Peyer's patch (tissue), 4 donors: ENCODE measurements at regions not wholly inside any gene's neighbourhood (a gene's known extent, or its start where the extent isn't known, plus 50 kb on each side); places are given as distances from the start of the nearest gene placed in this dataset.
"Not testable (repeated sequence)": the region's sequence is repeated elsewhere in the genome, so short reads cannot be mapped to it uniquely, and the experiment has no call there.

ENCODE experiments used
- DNase-seq, 3 donors: peaks; one replicate each; pipeline ENCODE4 v3.0.0-alpha.2; 2017 to 2019
- H3K27ac ChIP-seq, 4 donors: fragments of 200-600 bp; sonication (generic); one replicate each; pipeline ENCODE4 v1.5.1; 2016 to 2019
- H3K27me3 ChIP-seq, 2 donors: fragments of 200-600 bp; sonication (generic); one replicate each; pipeline ENCODE4 v1.5.1; 2019
- H3K36me3 ChIP-seq, 3 donors: fragments of 200-600 bp; sonication (generic); one replicate each; pipeline ENCODE4 v1.5.1; 2016 to 2019
- H3K4me1 ChIP-seq, 4 donors: fragments of 200-600 bp; sonication (generic); one replicate each; pipeline ENCODE4 v1.5.1; 2016 to 2019
- H3K4me3 ChIP-seq, 4 donors: fragments of 200-600 bp; sonication (generic); 1 replicate in 3 of 4; 2 replicates in 1 of 4; pipeline ENCODE4 v1.5.1; 2016 to 2019; ENCODE audit warnings: mild to moderate bottlenecking in 1 of 4
- H3K9me3 ChIP-seq, 4 donors: fragments of 200-600 bp; sonication (generic); one replicate each; pipeline ENCODE4 v1.5.1; 2016 to 2019; ENCODE audit warnings: mild to moderate bottlenecking in 1 of 4
- POLR2A ChIP-seq, 2 donors: fragments of 450-650 bp; IDR thresholded peaks; one replicate each; pipeline ENCODE4 v1.5.1; 2017; ENCODE audit warnings: antibody characterized with exemption in 2 of 2, mild to moderate bottlenecking in 2 of 2, moderate library complexity in 2 of 2
- TF ChIP-seq, protein P1 (sequence below), 6 experiments: fragments of 450-650 bp in 4 of 6; fragments of 200-600 bp in 2 of 6; sonication (generic) in 1 of 6; IDR thresholded peaks; one replicate each; pipeline ENCODE4 v1.5.1; 2017 to 2019; ENCODE audit warnings: antibody characterized with exemption in 6 of 6, mild to moderate bottlenecking in 3 of 6, moderate library complexity in 1 of 6

DNA sequence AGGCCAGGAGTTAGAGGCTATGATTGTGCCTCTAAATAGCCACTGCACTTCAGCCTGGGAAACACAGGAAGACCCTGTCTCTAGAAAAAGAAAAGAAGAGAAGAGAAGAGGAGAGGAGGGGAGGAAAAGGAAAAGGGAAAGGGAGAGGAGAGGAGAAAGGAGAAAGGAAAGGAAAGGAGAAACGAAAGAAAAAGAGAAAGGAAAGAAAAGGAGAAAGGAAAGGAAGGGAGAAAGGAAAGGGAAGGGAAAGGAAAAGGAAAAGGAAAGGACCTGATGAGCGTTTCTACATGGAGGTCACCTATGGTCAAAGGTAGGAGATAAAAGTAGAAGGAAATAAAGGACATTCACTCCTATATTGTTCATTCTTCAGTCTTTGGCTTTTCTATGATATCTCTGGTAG, 109.1 kb upstream of the TRPC4 start:
- H3K27me3 ChIP-seq: no peaks in the 10 kb centered on the region
- H3K36me3 ChIP-seq: no peaks in the 10 kb centered on the region
- no peaks in the 10 kb centered on the region for H3K9me3 ChIP-seq
- no peaks in the 10 kb centered on the region for H3K4me1 ChIP-seq
- DNase-seq: no peak
- TF ChIP-seq POLR2A (IDR thresholded peaks at IDR 0.05): no peak
- TF ChIP-seq, protein P1, sequence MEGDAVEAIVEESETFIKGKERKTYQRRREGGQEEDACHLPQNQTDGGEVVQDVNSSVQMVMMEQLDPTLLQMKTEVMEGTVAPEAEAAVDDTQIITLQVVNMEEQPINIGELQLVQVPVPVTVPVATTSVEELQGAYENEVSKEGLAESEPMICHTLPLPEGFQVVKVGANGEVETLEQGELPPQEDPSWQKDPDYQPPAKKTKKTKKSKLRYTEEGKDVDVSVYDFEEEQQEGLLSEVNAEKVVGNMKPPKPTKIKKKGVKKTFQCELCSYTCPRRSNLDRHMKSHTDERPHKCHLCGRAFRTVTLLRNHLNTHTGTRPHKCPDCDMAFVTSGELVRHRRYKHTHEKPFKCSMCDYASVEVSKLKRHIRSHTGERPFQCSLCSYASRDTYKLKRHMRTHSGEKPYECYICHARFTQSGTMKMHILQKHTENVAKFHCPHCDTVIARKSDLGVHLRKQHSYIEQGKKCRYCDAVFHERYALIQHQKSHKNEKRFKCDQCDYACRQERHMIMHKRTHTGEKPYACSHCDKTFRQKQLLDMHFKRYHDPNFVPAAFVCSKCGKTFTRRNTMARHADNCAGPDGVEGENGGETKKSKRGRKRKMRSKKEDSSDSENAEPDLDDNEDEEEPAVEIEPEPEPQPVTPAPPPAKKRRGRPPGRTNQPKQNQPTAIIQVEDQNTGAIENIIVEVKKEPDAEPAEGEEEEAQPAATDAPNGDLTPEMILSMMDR (IDR thresholded peaks at IDR 0.05): no peak
- no peak overlapping the region for H3K4me3 ChIP-seq
- H3K27ac ChIP-seq: no peak overlapping the region

DNA sequence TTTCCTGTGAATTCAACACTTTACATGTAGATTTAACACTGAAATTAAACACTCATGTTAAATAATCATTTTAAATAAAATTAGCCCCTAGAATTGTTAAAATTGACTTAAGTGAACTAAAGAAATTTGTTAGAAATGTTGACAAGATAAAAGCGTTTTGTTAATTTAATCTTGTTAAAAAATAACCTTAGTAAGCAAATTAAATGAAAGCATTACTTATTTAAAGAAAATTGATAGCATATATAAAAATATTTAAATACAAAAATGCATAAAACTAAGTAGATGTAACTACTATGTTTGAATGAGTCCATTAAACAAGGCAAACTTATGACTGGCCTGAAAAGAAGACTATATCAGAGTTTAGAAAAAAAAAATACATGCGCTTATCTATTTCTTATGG, 99.0 kb upstream of the TRPC4 start:
- TF ChIP-seq, protein P1 (IDR thresholded peaks at IDR 0.05): no peak
- TF ChIP-seq POLR2A (IDR thresholded peaks at IDR 0.05): no peak
- Histone ChIP-seq H3K9me3 (no peaks in the 10 kb centered on the region), H3K4me1 (no peaks in the 10 kb centered on the region), H3K4me3 (no peak overlapping the region), H3K27ac (no peak overlapping the region), H3K36me3 (no peaks in the 10 kb centered on the region), H3K27me3 (no peaks in the 10 kb centered on the region)
- DNase-seq: no peak

DNA sequence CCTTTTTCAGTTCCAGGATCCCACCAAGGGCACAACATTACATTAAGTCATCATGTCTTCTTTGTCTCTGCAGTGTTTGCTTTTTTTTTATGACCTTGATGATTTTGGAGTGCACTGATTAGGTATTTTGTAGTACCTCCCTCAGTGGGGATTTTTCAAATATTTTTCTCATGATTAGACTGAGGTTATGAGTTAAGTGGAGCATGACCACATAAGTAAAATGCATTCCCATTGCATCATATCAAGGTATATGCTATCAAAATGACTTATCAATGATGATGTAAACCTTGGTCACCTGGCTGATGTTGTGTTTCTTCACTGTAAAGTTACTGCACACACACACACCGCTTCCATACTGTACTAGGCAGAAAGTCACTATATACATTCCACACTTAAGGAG, 96.7 kb upstream of the TRPC4 start:
- H3K4me3 ChIP-seq: no peak overlapping the region
- no peaks in the 10 kb centered on the region for H3K4me1 ChIP-seq

DNA sequence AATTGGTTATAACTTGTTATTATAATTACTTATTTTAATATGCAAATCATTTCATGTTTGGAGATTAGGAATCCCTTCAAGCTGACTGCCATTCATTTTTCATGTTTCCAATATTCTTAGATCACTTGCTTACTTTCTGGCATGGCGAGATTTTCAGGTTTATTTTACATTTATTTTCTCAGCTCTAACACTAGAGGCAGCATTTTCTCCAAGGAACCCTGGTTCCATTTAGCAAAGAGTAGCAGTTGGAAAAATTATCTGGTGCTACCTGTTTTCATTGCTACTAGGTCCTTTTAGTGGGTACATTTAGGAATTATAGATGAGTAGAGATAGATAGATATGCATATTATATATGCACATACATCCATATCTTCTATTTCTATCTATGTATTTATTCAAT, 90.9 kb upstream of the TRPC4 start:
- Histone ChIP-seq H3K27ac (no peak overlapping the region), H3K4me3 (no peak overlapping the region), H3K9me3 (no peaks in the 10 kb centered on the region), H3K4me1 (no peaks in the 10 kb centered on the region), H3K27me3 (no peaks in the 10 kb centered on the region), H3K36me3 (no peaks in the 10 kb centered on the region)
- DNase-seq: no peak
- TF ChIP-seq, protein P1 (IDR thresholded peaks at IDR 0.05): no peak
- no peak for TF ChIP-seq POLR2A (IDR thresholded peaks at IDR 0.05)

More for the DNA sequence above, 96.7 kb upstream of the TRPC4 start:
- TF ChIP-seq, protein P1 (IDR thresholded peaks at IDR 0.05): no peak
- TF ChIP-seq POLR2A (IDR thresholded peaks at IDR 0.05): no peak
- Histone ChIP-seq H3K9me3 (no peaks in the 10 kb centered on the region), H3K27me3 (no peaks in the 10 kb centered on the region), H3K27ac (no peak overlapping the region), H3K36me3 (no peaks in the 10 kb centered on the region)
- DNase-seq: no peak

DNA sequence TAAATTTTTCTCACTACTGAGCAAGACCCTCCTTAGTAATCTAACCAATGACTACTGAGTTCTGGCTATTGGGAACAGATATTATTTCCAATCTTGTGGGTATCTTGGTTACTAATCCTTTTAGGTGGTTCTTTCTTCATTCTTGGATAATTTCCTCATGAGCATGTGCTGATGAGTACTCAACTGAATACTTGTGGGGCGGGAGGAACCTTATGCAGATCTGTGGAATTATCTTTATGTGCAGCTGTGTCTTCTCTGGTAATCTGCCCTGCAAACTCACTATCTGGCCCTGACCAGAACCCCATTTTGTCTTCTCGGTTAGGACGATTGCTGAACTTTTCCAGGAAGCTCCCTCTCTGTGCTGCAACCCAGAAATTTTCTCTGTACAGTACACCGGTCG, 89.7 kb upstream of the TRPC4 start:
- Histone ChIP-seq H3K4me3 (no peak overlapping the region), H3K9me3 (no peaks in the 10 kb centered on the region), H3K27me3 (no peaks in the 10 kb centered on the region), H3K27ac (no peak overlapping the region), H3K36me3 (no peaks in the 10 kb centered on the region), H3K4me1 (no peaks in the 10 kb centered on the region)
- no peak for DNase-seq
- TF ChIP-seq POLR2A (IDR thresholded peaks at IDR 0.05): no peak
- TF ChIP-seq, protein P1 (IDR thresholded peaks at IDR 0.05): no peak

DNA sequence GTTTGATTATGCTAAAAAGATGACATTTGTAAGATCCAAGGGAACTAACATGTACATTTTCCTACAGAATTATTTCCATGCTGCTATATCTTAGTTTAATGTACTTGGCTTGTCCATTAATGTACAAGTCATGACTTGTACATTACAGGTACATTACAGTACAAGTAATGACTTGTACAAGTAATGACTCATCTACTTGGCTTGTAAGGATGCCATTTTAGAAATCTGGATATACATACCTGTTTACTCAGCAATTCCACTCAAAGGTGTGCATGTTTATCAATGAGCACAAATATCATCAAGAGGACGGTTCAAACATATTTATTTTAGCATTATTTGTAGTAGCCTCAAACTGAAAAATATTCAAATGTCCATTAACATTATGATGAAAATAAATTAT, 87.0 kb upstream of the TRPC4 start:
- H3K27me3 ChIP-seq: no peaks in the 10 kb centered on the region
- no peak overlapping the region for H3K4me3 ChIP-seq
- H3K27ac ChIP-seq: no peak overlapping the region
- no peaks in the 10 kb centered on the region for H3K4me1 ChIP-seq
- no peak for DNase-seq
- TF ChIP-seq POLR2A (IDR thresholded peaks at IDR 0.05): no peak
- TF ChIP-seq, protein P1 (IDR thresholded peaks at IDR 0.05): no peak
- H3K36me3 ChIP-seq: no peaks in the 10 kb centered on the region
- no peaks in the 10 kb centered on the region for H3K9me3 ChIP-seq

DNA sequence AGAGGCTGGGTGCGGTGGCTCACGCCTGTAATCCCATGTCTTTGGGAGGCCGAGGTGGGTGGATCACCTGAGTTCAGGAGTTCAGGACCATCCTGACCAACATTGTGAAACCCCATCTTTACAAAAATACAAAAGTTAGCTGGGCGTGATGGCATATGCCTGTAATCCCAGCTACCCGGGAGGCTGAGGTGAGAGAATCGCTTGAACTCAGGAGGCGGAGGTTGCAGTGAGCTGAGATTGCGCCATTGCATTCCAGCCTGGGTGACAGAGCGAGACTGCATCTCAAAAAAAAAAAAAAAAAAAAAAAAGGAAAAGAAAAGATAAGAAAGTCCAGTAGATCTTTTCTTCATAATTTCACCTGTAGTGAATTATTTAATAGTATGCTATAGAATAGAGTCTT, 85.0 kb upstream of the TRPC4 start:
- not testable (repeated sequence) for H3K27ac ChIP-seq, H3K9me3 ChIP-seq, DNase-seq

More for the DNA sequence above, 85.0 kb upstream of the TRPC4 start:
- H3K4me1 ChIP-seq, H3K4me3 ChIP-seq, H3K27me3 ChIP-seq, H3K36me3 ChIP-seq: not testable (repeated sequence)
